ENCODE measurements at regions not wholly inside any gene's neighbourhood (a gene's known extent, or its start where the extent isn't known, plus 50 kb on each side); places are given as distances from the start of the nearest gene placed in this dataset.

DNA sequence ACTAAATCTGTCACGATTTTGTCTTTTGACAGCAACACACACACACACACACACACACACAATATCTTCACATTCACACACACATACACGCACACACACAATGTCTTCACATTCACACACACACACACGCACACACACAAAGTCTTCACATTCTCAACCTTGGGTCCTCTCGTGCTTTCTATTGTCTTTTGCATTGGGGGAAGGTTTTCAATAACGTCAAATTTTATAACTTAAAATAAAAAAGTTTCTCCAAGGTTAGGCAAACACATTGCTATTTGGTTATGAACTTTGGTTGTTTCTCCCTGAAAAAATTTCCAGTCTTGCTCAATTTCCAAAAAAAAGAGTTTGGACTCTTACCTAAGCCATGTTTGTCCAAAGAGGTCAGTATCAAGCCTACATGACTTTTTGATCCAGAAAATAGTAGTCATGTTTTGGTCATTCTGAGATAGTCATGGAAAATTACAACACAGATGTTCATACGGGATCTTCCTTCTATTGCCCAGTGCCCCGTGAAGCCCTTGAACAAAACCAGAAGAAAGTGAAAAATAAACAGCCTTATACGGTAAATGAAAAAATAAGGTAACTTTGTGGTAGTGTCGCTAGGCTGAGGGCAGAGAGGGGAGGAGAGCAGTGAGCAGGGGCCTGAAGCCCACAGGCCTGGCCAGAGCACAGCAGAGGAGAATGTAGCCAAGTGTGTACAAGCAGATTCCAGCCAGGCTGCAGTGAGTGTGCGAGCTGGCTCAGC, 542.8 kb upstream of the ID2 start:
- no peaks in the 10 kb centered on the region for H3K36me3 ChIP-seq (ENCODE audit: control insufficient read depth, insufficient read depth, low read length)
- Mint-ChIP-seq H3K9me3 (peaks cover 0 to 3% (median 0%) of the 10 kb centered on the region in 7 donors), H3K4me1 (no peaks in the 10 kb centered on the region), H3K36me3 (no peaks in the 10 kb centered on the region), H3K27me3 (peaks cover 8% of the 10 kb centered on the region), H3K27ac (peak overlapping the region in 2 of 3 donors; percentile 17 to 21), H3K4me3 (no peak overlapping the region)
- no peak overlapping the region for H3K4me3 ChIP-seq (ENCODE audit: low read depth, low read length)
- no peaks in the 10 kb centered on the region for H3K4me1 ChIP-seq (ENCODE audit: control insufficient read depth, insufficient read depth, low read length, poor library complexity, severe bottlenecking)
- DNase-seq (no peak), ATAC-seq (ENCODE audit: low read depth in 2 of 2) (no peak)
- no peak overlapping the region for H3K27ac ChIP-seq (ENCODE audit: insufficient read depth, low read length, poor library complexity, severe bottlenecking)
- H3K27me3 ChIP-seq (ENCODE audit: control insufficient read depth, insufficient read depth, low read length), result peaks cover 2% of the 10 kb centered on the region
- no peaks in the 10 kb centered on the region for H3K9me3 ChIP-seq (ENCODE audit: control insufficient read depth in 2 of 2, low read length in 2 of 2)

DNA sequence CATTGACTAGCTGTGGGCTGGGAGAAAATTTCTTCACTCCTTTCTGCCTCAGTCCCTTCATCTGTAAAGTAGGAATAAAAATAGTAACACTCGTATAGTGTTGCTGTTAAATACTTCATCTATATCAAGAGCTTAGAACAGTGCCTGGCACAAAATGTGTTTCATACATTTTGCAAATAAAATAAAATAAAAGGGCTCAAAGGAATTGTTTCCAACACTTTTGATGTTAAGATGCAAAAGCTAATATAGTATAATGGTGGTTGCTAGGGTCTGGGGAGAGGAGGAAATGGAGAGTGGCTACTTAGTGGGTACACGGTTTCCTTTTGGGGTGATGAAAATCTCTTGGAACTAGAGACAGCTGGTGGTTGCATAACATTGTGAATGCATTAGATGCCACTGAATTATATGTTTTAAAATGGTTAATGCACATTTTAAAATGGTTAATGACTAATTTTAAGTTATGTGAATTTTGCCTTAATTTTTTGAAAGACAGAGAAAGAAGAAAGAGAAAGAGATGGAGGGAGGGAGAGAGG, 542.1 kb upstream of the ID2 start:
- H3K36me3 Mint-ChIP-seq, result no peaks in the 10 kb centered on the region
- Histone ChIP-seq H3K4me1 (ENCODE audit: control insufficient read depth, insufficient read depth, low read length, poor library complexity, severe bottlenecking) (no peaks in the 10 kb centered on the region), H3K9me3 (ENCODE audit: control insufficient read depth in 2 of 2, low read length in 2 of 2) (no peaks in the 10 kb centered on the region), H3K27ac (ENCODE audit: insufficient read depth, low read length, poor library complexity, severe bottlenecking) (no peak overlapping the region), H3K36me3 (ENCODE audit: control insufficient read depth, insufficient read depth, low read length) (no peaks in the 10 kb centered on the region), H3K27me3 (ENCODE audit: control insufficient read depth, insufficient read depth, low read length) (peaks cover 2% of the 10 kb centered on the region), H3K4me3 (ENCODE audit: low read depth, low read length) (no peak overlapping the region)
- H3K27me3 Mint-ChIP-seq, result peaks cover 8% of the 10 kb centered on the region
- no peak for ATAC-seq (ENCODE audit: low read depth in 2 of 2)
- no peak overlapping the region for H3K27ac Mint-ChIP-seq
- no peak overlapping the region for H3K4me3 Mint-ChIP-seq
- DNase-seq, result no peak
- H3K9me3 Mint-ChIP-seq, result peaks cover 0 to 3% (median 0%) of the 10 kb centered on the region in 7 donors
- no peaks in the 10 kb centered on the region for H3K4me1 Mint-ChIP-seq

DNA sequence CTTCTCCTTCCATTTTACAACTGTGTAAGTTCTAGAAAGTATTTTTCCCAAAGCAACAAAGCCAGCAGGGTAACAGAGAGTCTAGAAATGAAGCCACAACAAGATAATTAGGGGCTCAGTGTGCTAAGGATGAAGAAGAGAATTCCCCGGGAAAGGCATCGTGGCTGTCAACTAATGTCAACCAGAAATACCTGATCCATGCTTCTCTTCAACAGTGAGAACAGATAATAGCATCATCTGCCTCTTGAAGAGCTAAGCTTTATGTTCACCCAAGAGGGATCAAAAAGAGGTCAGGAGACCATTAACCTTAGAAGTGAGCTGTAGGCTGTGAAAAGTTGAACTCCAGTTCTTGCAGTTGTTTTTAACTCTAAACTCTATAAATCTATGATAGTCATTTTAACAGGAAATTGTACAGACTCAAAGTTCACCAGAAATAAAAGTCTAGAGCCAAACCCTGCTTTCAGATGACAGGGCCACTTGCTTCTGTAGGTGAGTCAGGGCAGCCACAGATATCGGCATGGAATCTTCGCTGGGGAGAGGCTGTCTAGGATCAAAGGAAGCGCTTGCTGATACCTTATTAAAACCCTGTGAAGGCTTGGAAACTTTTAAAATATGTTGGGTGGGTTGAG, 540.7 kb upstream of the ID2 start:
- Histone ChIP-seq H3K27me3 (ENCODE audit: control insufficient read depth, insufficient read depth, low read length) (peaks cover 2% of the 10 kb centered on the region), H3K4me3 (ENCODE audit: low read depth, low read length) (no peak overlapping the region), H3K4me1 (ENCODE audit: control insufficient read depth, insufficient read depth, low read length, poor library complexity, severe bottlenecking) (no peaks in the 10 kb centered on the region), H3K9me3 (ENCODE audit: control insufficient read depth in 2 of 2, low read length in 2 of 2) (no peaks in the 10 kb centered on the region), H3K36me3 (ENCODE audit: control insufficient read depth, insufficient read depth, low read length) (no peaks in the 10 kb centered on the region), H3K27ac (ENCODE audit: insufficient read depth, low read length, poor library complexity, severe bottlenecking) (no peak overlapping the region)
- Mint-ChIP-seq H3K4me3 (no peak overlapping the region), H3K36me3 (no peaks in the 10 kb centered on the region), H3K27ac (no peak overlapping the region), H3K9me3 (peaks cover 0 to 3% (median 0%) of the 10 kb centered on the region in 7 donors), H3K4me1 (no peaks in the 10 kb centered on the region), H3K27me3 (peaks cover 4% of the 10 kb centered on the region)
- ATAC-seq (ENCODE audit: low read depth in 2 of 2) (no peak), DNase-seq (no peak)

DNA sequence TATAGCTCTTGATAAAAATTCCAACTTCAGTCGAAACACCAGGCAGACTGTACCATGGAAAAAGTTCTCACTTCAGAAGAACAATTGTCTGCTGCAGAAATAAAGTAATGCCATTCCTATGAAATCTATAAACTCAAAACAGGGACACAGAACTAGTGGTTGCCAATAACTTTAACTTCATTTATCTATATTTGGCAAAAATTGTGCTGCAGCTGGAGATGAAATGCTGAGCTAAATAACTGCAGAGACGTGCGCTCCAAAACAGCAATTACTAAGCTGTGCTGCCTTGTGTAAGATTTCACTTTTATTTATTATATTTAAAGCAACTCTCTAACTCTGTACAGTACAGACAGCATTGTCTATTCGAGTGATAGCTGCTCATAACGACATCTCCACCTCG, 540.1 kb upstream of the ID2 start:
- no peaks in the 10 kb centered on the region for H3K4me1 ChIP-seq (ENCODE audit: control insufficient read depth, insufficient read depth, low read length, poor library complexity, severe bottlenecking)
- H3K9me3 Mint-ChIP-seq, result peaks cover 0 to 3% (median 0%) of the 10 kb centered on the region in 7 donors
- H3K36me3 Mint-ChIP-seq, result no peaks in the 10 kb centered on the region
- H3K4me1 Mint-ChIP-seq, result no peaks in the 10 kb centered on the region
- H3K27me3 Mint-ChIP-seq, result peaks cover 4% of the 10 kb centered on the region
- H3K9me3 ChIP-seq (ENCODE audit: control insufficient read depth in 2 of 2, low read length in 2 of 2), result no peaks in the 10 kb centered on the region
- peaks cover 2% of the 10 kb centered on the region for H3K27me3 ChIP-seq (ENCODE audit: control insufficient read depth, insufficient read depth, low read length)
- H3K27ac Mint-ChIP-seq, result no peak overlapping the region
- ATAC-seq (ENCODE audit: low read depth in 2 of 2) (no peak), DNase-seq (no peak)
- H3K4me3 Mint-ChIP-seq, result no peak overlapping the region
- no peak overlapping the region for H3K27ac ChIP-seq (ENCODE audit: insufficient read depth, low read length, poor library complexity, severe bottlenecking)
- no peak overlapping the region for H3K4me3 ChIP-seq (ENCODE audit: low read depth, low read length)
- H3K36me3 ChIP-seq (ENCODE audit: control insufficient read depth, insufficient read depth, low read length), result no peaks in the 10 kb centered on the region

DNA sequence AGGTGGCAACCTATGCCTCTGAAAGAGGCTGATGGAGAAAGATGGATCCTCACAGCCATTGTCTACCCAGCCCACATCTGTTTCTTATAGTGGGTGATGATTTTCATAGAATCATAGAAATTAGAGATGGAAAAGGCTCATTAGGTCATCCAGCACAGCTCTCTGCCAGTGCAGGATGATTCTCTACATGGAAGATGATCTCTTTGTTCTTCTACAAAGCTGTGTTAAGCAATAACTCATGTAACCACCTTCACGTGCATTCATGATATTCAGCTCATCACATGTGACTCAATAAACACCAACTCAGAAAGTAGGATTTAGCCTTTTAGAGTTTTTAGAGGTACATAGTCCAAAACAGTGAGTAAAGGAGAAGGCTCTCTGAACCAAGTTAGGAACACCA, 539.4 kb upstream of the ID2 start:
- DNase-seq (no peak), ATAC-seq (ENCODE audit: low read depth in 2 of 2) (no peak)
- Mint-ChIP-seq H3K27me3 (peaks cover 4% of the 10 kb centered on the region), H3K4me1 (no peaks in the 10 kb centered on the region), H3K27ac (no peak overlapping the region), H3K9me3 (peaks cover 0 to 3% (median 0%) of the 10 kb centered on the region in 7 donors), H3K36me3 (no peaks in the 10 kb centered on the region), H3K4me3 (no peak overlapping the region)
- H3K4me1 ChIP-seq (ENCODE audit: control insufficient read depth, insufficient read depth, low read length, poor library complexity, severe bottlenecking), result no peaks in the 10 kb centered on the region
- H3K4me3 ChIP-seq (ENCODE audit: low read depth, low read length), result no peak overlapping the region
- H3K27me3 ChIP-seq (ENCODE audit: control insufficient read depth, insufficient read depth, low read length), result peaks cover 2% of the 10 kb centered on the region
- H3K9me3 ChIP-seq (ENCODE audit: control insufficient read depth in 2 of 2, low read length in 2 of 2), result no peaks in the 10 kb centered on the region
- no peaks in the 10 kb centered on the region for H3K36me3 ChIP-seq (ENCODE audit: control insufficient read depth, insufficient read depth, low read length)
- no peak overlapping the region for H3K27ac ChIP-seq (ENCODE audit: insufficient read depth, low read length, poor library complexity, severe bottlenecking)

DNA sequence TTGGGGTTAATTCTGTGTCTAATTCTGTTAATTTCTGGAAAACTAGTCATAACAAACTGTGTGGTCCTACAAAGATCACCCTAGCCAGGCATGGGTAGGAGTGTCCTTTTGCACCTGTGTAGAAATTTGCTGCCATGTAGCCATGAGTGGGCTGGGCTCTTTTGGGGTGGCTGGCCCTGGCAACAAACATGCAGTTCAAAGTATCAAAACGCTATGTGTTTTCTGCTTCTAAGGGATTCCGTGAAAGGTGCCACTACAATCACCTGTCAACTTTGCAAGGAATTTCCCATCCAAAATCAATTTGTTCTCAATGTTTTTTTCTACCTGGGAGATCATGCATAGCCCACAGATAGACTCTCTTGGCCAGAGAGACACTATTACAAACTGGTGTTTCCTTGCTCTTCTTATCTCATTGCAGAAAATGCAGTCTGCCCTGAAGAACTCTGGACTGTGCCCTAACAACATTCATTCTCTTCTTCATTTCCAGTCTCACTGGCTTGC, 537.7 kb upstream of the ID2 start:
- H3K9me3 Mint-ChIP-seq, result peaks cover 0 to 3% (median 0%) of the 10 kb centered on the region in 7 donors
- no peak overlapping the region for H3K4me3 Mint-ChIP-seq
- no peak for DNase-seq
- Histone ChIP-seq H3K27me3 (ENCODE audit: control insufficient read depth, insufficient read depth, low read length) (peaks cover 2% of the 10 kb centered on the region), H3K9me3 (ENCODE audit: control insufficient read depth in 2 of 2, low read length in 2 of 2) (no peaks in the 10 kb centered on the region), H3K4me1 (ENCODE audit: control insufficient read depth, insufficient read depth, low read length, poor library complexity, severe bottlenecking) (no peaks in the 10 kb centered on the region), H3K4me3 (ENCODE audit: low read depth, low read length) (no peak overlapping the region), H3K27ac (ENCODE audit: insufficient read depth, low read length, poor library complexity, severe bottlenecking) (no peak overlapping the region), H3K36me3 (ENCODE audit: control insufficient read depth, insufficient read depth, low read length) (no peaks in the 10 kb centered on the region)
- no peak for ATAC-seq (ENCODE audit: low read depth in 2 of 2)
- no peaks in the 10 kb centered on the region for H3K4me1 Mint-ChIP-seq
- H3K36me3 Mint-ChIP-seq, result no peaks in the 10 kb centered on the region
- H3K27ac Mint-ChIP-seq, result no peak overlapping the region
- peaks cover 4% of the 10 kb centered on the region for H3K27me3 Mint-ChIP-seq

DNA sequence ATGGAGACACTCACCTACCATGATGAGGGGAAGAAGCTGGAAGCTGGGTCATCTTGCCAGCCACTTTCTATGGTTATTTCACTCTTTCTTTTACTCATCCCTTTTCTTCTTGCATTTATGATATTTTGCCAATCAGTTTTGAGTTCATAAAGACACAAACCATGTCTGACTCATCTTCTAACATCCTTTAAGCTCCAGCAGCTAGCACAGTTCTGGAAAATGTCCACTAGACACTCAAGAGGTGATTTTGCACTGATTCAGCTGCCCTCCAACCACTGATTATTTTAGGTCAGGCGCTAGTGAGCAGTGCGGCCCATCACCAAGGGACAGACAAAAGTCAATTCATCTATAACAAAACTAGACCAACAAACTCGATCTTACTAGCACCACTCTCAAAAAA, 537.1 kb upstream of the ID2 start:
- H3K4me3 Mint-ChIP-seq, result no peak overlapping the region
- no peaks in the 10 kb centered on the region for H3K9me3 ChIP-seq (ENCODE audit: control insufficient read depth in 2 of 2, low read length in 2 of 2)
- DNase-seq, result no peak
- no peaks in the 10 kb centered on the region for H3K36me3 Mint-ChIP-seq
- H3K27me3 Mint-ChIP-seq, result peaks cover 2% of the 10 kb centered on the region
- no peaks in the 10 kb centered on the region for H3K4me1 Mint-ChIP-seq
- no peaks in the 10 kb centered on the region for H3K4me1 ChIP-seq (ENCODE audit: control insufficient read depth, insufficient read depth, low read length, poor library complexity, severe bottlenecking)
- H3K27ac Mint-ChIP-seq, result no peak overlapping the region
- peaks cover 2% of the 10 kb centered on the region for H3K27me3 ChIP-seq (ENCODE audit: control insufficient read depth, insufficient read depth, low read length)
- no peaks in the 10 kb centered on the region for H3K36me3 ChIP-seq (ENCODE audit: control insufficient read depth, insufficient read depth, low read length)
- no peak overlapping the region for H3K4me3 ChIP-seq (ENCODE audit: low read depth, low read length)
- H3K27ac ChIP-seq (ENCODE audit: insufficient read depth, low read length, poor library complexity, severe bottlenecking), result no peak overlapping the region
- no peak for ATAC-seq (ENCODE audit: low read depth in 2 of 2)
- H3K9me3 Mint-ChIP-seq, result peaks cover 0 to 3% (median 0%) of the 10 kb centered on the region in 7 donors
